ENCODE measurements at regions not wholly inside any gene's neighbourhood (a gene's known extent, or its start where the extent isn't known, plus 50 kb on each side); places are given as distances from the start of the nearest gene placed in this dataset.

DNA sequence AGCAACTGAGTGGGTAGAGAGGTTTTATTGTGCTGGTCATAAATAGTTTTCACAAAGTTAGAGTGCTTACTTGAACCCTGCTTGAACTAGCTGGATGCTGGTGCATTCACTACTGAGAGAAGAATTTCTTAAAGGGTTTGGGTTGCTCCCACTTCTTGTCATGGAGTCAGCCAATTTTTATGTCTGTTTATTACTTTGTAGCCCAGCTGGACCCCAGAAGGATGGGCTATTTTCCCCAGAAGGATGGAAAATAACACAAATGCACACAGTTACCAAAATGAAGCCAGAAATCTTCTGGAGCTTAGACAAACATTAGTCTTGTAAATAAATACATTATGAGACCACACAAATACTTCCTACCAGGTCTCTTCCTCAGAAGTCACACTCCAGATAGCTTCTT is 480.8 kb upstream of the TNC start:
- no peak for ATAC-seq
- Histone ChIP-seq H3K4me3 (no peak overlapping the region), H3K36me3 (no peaks in the 10 kb centered on the region), H3K27me3 (peaks cover 5% of the 10 kb centered on the region), H3K27ac (no peak overlapping the region), H3K4me1 (no peaks in the 10 kb centered on the region), H3K9me3 (no peaks in the 10 kb centered on the region)
- TF ChIP-seq, protein P1, sequence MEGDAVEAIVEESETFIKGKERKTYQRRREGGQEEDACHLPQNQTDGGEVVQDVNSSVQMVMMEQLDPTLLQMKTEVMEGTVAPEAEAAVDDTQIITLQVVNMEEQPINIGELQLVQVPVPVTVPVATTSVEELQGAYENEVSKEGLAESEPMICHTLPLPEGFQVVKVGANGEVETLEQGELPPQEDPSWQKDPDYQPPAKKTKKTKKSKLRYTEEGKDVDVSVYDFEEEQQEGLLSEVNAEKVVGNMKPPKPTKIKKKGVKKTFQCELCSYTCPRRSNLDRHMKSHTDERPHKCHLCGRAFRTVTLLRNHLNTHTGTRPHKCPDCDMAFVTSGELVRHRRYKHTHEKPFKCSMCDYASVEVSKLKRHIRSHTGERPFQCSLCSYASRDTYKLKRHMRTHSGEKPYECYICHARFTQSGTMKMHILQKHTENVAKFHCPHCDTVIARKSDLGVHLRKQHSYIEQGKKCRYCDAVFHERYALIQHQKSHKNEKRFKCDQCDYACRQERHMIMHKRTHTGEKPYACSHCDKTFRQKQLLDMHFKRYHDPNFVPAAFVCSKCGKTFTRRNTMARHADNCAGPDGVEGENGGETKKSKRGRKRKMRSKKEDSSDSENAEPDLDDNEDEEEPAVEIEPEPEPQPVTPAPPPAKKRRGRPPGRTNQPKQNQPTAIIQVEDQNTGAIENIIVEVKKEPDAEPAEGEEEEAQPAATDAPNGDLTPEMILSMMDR (IDR thresholded peaks at IDR 0.05): no peak
- DNase-seq: no peak
- intact Hi-C loops (cut with DNase I): no loop called here

DNA sequence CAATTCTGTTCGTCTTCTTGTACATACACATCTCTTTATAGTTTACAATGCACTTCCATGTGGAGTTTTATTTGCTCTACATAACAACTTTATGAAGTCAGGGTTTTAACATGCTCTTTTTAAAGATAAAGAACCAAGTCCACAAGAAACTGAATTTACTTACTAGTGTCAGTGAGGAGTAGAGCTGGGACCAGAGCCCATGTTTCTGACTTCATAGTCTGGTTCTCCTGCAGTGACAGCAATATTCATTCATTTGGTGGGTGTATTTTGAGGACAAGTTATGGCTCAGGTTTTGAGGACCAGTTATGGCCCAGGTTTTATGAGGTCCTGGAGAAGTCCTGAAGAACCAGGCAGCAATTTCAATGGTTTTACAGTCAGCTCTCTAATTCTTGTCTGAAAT is 481.9 kb upstream of the TNC start:
- intact Hi-C loops (cut with DNase I): no loop called here
- Histone ChIP-seq H3K4me1 (no peaks in the 10 kb centered on the region), H3K27ac (no peak overlapping the region), H3K27me3 (no peaks in the 10 kb centered on the region), H3K4me3 (no peak overlapping the region), H3K36me3 (no peaks in the 10 kb centered on the region), H3K9me3 (no peaks in the 10 kb centered on the region)
- TF ChIP-seq, protein P1 (IDR thresholded peaks at IDR 0.05): no peak
- no peak for ATAC-seq
- no peak for DNase-seq

DNA sequence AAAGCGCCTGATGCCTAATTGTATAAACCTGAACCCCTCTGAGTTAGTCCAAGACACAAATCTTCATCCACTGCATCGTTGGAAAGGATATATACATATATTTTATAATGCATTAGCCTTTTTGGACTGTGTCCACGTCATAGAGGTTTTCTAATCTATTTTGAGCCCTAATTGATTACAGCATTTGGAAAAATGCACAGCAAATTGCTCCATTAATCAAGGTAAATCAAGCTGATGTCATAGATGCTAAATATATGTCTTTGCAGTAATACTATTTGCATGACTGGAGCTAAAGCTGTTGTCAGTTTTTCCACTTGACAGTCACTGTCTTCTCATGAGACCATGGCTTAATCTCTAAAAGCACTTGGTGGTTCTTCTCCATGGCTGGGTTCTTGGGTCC is 483.5 kb upstream of the TNC start:
- no peak for DNase-seq
- no peaks in the 10 kb centered on the region for H3K4me1 ChIP-seq
- H3K36me3 ChIP-seq: no peaks in the 10 kb centered on the region
- no peak overlapping the region for H3K4me3 ChIP-seq
- intact Hi-C loops (cut with DNase I): no loop called here
- no peaks in the 10 kb centered on the region for H3K27me3 ChIP-seq
- no peak overlapping the region for H3K27ac ChIP-seq
- TF ChIP-seq, protein P1 (IDR thresholded peaks at IDR 0.05): no peak
- no peak for ATAC-seq
- no peaks in the 10 kb centered on the region for H3K9me3 ChIP-seq

DNA sequence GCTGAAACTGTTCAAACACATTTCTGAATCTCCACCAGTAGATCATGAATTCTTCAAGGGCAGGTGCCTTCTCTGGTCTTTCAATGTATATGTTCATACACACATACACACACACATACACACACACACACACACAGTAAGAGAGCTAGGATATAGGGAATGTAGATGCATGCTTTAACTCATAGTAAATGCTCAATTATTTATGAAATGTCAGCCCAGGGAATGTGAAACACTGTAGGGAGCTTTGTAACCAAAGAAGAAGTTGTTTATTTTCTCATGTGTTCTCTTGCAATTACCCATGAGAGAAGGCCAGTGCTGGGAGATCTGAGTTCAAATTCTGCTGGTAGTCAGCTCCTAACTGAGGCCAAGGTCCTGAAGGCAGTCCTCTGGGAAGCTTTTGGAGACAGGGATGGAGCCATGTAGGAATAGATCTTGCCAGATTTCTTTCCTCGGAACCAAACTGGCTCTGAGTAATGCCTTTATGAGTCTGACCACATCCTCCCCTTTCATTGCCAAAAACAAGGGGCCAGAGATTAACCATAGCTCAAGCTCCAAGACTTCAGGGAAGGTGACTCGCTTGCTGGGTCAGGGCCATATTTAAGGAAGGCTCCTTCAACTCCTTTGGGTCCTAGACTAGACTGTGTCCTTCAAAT is 487.0 kb upstream of the TNC start:
- intact Hi-C loops (cut with DNase I): no loop called here
- Histone ChIP-seq H3K27me3 (no peaks in the 10 kb centered on the region), H3K9me3 (no peaks in the 10 kb centered on the region), H3K36me3 (no peaks in the 10 kb centered on the region), H3K4me1 (no peaks in the 10 kb centered on the region), H3K27ac (no peak overlapping the region), H3K4me3 (no peak overlapping the region)
- no peak for ATAC-seq
- DNase-seq: no peak
- TF ChIP-seq, protein P1 (IDR thresholded peaks at IDR 0.05): no peak

DNA sequence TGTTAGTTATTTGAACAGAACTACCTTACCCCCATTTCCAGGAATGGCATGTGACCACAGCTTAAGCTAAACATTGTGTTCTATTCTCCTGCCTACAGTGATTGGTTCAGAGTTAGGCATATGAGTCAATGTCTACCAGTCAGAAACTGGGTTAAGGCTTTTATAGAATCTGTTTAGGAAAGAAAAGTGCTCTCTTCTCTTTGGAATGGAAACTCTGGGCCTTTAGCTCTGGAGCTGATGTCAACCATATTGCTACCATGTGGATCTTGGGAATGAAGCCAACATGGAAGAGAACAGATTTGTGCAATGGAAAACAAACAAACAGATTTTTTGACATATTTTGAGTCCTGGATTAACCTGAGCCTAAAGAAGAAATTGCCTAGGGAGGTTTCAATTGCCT is 488.9 kb upstream of the TNC start:
- Histone ChIP-seq H3K9me3 (no peaks in the 10 kb centered on the region), H3K36me3 (no peaks in the 10 kb centered on the region), H3K4me3 (no peak overlapping the region), H3K27ac (no peak overlapping the region), H3K27me3 (no peaks in the 10 kb centered on the region), H3K4me1 (no peaks in the 10 kb centered on the region)
- ATAC-seq (no peak), DNase-seq (no peak)
- intact Hi-C loops (cut with DNase I): no loop called here
- TF ChIP-seq, protein P1 (IDR thresholded peaks at IDR 0.05): no peak

All from upper lobe of right lung (tissue), 1 donor.